ENCODE measurements at regions not wholly inside any gene's neighbourhood (a gene's known extent, or its start where the extent isn't known, plus 50 kb on each side); places are given as distances from the start of the nearest gene placed in this dataset.

DNA sequence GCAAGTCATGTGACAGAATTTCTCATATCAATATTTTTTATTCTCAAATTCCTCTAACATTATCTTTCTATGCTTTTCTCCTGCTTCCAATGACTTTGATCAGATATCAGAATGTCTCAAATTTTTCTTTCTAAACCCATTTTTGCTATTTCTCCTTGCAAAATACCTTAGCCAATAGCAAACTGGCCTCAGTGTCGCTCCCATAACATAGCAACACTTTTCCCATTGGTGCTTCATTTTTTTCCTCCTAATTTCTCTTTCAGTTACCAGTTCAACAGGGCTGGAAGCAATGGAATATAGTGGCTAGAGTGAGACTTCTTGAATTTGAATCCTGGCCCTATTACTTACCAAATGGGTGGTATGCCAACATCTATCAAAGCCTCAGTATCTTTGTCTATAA lies 1091.6 kb downstream of the C4orf33 start:
- WGBS (ENCODE audit: missing lambda C conversion rate): 11% methylated on average over 1 of the region's 1 CpG
- POLR2A ChIA-PET: no interaction called here
- no peak for ATAC-seq

DNA sequence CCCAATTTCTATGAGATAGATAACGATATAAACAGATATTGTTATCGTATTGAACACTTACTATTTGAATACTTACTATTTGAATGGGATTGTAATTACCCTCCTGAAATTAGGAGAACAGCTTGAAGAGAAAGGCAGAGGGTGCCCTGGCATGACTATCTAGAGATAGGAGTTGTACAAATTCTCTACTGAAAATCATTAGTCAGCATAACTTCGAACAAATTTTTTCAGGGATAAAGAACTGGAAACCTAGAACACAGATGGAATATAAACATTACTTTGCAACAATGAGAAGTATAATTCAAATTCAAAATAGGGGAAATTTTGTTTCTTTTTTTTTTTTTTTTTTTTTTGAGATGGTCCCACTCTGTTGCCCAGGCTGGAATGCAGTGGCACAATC lies 1096.8 kb downstream of the C4orf33 start:
- no peak overlapping the region for H3K4me2 ChIP-seq
- TF ChIP-seq MAFK (IDR thresholded peaks at IDR 0.05; ENCODE audit: partially characterized antibody): peak; percentile 68
- TF ChIP-seq NPAS2 (CRISPR knock-in tag; IDR thresholded peaks at IDR 0.05; ENCODE audit: borderline replicate concordance): no peak
- no peaks in the 10 kb centered on the region for H3K4me1 ChIP-seq
- no peak overlapping the region for H3K27ac ChIP-seq
- no peak for ATAC-seq
- ChIA-PET POLR2A (no interaction called here), CTCF (no interaction called here)
- no peak for DNase-seq (ENCODE audit: low read depth in 1 of 2, low spot score in 1 of 2)
- 13% methylated on average over 3 of the region's 3 CpGs for WGBS (ENCODE audit: missing lambda C conversion rate)
- H3K9me3 ChIP-seq: no peaks in the 10 kb centered on the region
- H3K4me3 ChIP-seq: no peak overlapping the region
- FAIRE-seq: no peak

More for the DNA sequence above, 1091.6 kb downstream of the C4orf33 start:
- Histone ChIP-seq H3K9me3 (no peaks in the 10 kb centered on the region), H3K27ac (no peak overlapping the region), H3K4me3 (no peak overlapping the region), H3K4me2 (no peak overlapping the region), H3K4me1 (no peaks in the 10 kb centered on the region)
- no peak for DNase-seq (ENCODE audit: low read depth in 1 of 2, low spot score in 1 of 2)
- TF ChIP-seq EHMT2 (IDR thresholded peaks at IDR 0.05; ENCODE audit: low read depth) (no peak), HOXB13 (CRISPR knock-in tag; IDR thresholded peaks at IDR 0.05; ENCODE audit: low read depth) (no peak)
- no peak for FAIRE-seq
- CTCF ChIA-PET: no interaction called here

DNA sequence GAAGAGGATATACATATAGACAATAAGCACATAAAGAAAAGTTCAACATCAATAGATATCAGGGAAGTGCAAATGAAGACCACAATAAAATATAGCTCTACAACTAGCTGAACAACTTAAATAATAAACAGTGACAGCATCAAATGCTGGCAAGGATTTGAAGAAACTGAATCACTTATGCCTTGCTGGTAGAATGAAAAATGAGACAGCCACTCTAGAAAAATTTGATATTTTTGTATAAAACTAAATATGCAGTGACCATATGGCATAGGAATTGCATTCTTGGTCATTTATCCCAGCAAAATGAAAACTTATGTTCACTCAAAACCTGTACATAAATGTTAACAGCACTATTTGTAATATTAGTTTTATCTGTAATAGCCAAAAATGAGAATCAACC lies 1102.0 kb downstream of the C4orf33 start:
- DNase-seq (ENCODE audit: low read depth in 1 of 2, low spot score in 1 of 2): no peak
- H3K4me3 ChIP-seq: no peak overlapping the region
- H3K27ac ChIP-seq: no peak overlapping the region
- ATAC-seq: no peak
- no peaks in the 10 kb centered on the region; the same call in 2 of the 3 replicates for H3K9me3 ChIP-seq
- FAIRE-seq: no peak
- H3K4me1 ChIP-seq: no peaks in the 10 kb centered on the region
- TF ChIP-seq, protein P1, sequence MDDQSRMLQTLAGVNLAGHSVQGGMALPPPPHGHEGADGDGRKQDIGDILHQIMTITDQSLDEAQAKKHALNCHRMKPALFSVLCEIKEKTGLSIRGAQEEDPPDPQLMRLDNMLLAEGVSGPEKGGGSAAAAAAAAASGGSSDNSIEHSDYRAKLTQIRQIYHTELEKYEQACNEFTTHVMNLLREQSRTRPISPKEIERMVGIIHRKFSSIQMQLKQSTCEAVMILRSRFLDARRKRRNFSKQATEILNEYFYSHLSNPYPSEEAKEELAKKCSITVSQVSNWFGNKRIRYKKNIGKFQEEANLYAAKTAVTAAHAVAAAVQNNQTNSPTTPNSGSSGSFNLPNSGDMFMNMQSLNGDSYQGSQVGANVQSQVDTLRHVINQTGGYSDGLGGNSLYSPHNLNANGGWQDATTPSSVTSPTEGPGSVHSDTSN (IDR thresholded peaks at IDR 0.05): no peak
- TF ChIP-seq, protein P2, sequence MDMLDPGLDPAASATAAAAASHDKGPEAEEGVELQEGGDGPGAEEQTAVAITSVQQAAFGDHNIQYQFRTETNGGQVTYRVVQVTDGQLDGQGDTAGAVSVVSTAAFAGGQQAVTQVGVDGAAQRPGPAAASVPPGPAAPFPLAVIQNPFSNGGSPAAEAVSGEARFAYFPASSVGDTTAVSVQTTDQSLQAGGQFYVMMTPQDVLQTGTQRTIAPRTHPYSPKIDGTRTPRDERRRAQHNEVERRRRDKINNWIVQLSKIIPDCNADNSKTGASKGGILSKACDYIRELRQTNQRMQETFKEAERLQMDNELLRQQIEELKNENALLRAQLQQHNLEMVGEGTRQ (IDR thresholded peaks at IDR 0.05): no peak
- TF ChIP-seq, protein P3, sequence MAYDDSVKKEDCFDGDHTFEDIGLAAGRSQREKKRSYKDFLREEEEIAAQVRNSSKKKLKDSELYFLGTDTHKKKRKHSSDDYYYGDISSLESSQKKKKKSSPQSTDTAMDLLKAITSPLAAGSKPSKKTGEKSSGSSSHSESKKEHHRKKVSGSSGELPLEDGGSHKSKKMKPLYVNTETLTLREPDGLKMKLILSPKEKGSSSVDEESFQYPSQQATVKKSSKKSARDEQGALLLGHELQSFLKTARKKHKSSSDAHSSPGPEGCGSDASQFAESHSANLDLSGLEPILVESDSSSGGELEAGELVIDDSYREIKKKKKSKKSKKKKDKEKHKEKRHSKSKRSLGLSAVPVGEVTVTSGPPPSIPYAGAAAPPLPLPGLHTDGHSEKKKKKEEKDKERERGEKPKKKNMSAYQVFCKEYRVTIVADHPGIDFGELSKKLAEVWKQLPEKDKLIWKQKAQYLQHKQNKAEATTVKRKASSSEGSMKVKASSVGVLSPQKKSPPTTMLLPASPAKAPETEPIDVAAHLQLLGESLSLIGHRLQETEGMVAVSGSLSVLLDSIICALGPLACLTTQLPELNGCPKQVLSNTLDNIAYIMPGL (CRISPR knock-in tag; IDR thresholded peaks at IDR 0.05; ENCODE audit: borderline replicate concordance): no peak
- TF ChIP-seq, protein P4, sequence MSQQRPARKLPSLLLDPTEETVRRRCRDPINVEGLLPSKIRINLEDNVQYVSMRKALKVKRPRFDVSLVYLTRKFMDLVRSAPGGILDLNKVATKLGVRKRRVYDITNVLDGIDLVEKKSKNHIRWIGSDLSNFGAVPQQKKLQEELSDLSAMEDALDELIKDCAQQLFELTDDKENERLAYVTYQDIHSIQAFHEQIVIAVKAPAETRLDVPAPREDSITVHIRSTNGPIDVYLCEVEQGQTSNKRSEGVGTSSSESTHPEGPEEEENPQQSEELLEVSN (IDR thresholded peaks at IDR 0.05; ENCODE audit: borderline replicate concordance, low read depth): no peak
- no peak for TF ChIP-seq ZFP36 (IDR thresholded peaks at IDR 0.05; ENCODE audit: borderline replicate concordance, partially characterized antibody)
- H3K4me2 ChIP-seq: no peak overlapping the region
- POLR2A ChIA-PET: no interaction called here
- CTCF ChIA-PET: no interaction called here

DNA sequence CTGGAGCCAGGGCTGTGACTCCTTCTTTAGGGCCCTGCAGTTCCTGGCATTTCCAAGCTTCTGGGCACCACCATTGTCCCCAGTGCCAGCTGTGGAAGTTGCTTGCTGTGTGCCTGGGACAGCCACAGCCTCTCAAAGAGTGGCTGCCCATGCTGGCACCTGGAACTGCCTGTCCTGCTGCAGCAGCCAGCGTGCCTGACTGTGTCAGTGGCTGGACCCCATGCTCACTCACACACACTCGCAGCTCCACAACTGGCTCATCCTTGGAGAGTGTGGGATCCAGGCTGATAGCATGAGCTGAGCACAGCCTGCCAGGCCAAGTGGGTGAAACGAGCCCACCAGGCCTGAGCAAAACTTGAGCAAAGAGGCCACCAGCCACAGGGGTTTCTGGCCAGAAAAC lies 1107.6 kb downstream of the C4orf33 start:
- no peak for FAIRE-seq
- no peak for TF ChIP-seq KDM5A (IDR thresholded peaks at IDR 0.05)
- TF ChIP-seq TP53 (CRISPR knock-in tag; IDR thresholded peaks at IDR 0.05): no peak
- TF ChIP-seq GATA3 (IDR thresholded peaks at IDR 0.05; ENCODE audit: borderline replicate concordance): no peak
- TF ChIP-seq TFCP2L1 (CRISPR knock-in tag; IDR thresholded peaks at IDR 0.05): no peak
- no peak for TF ChIP-seq HDAC2 (IDR thresholded peaks at IDR 0.05)
- TF ChIP-seq RFX5 (IDR thresholded peaks at IDR 0.05): no peak
- no peak for TF ChIP-seq ESRRA (IDR thresholded peaks at IDR 0.05; ENCODE audit: borderline replicate concordance, low read length)
- TF ChIP-seq, protein P2 (IDR thresholded peaks at IDR 0.05): no peak
- TF ChIP-seq JUNB (IDR thresholded peaks at IDR 0.05): no peak
- no peak for TF ChIP-seq SMC3 (IDR thresholded peaks at IDR 0.05)
- no peak for TF ChIP-seq RCOR1 (IDR thresholded peaks at IDR 0.05; ENCODE audit: low read depth, low read length)
- TF ChIP-seq RAD21 (conservative IDR thresholded peaks at IDR 0.05 in 1 of 2, IDR thresholded peaks at IDR 0.05 in 1 of 2): no peak
- TF ChIP-seq FOSL2 (IDR thresholded peaks at IDR 0.05): no peak
- no peak for TF ChIP-seq FOSL2 (CRISPR knock-in tag; IDR thresholded peaks at IDR 0.05)
- TF ChIP-seq, protein P3 (CRISPR knock-in tag; IDR thresholded peaks at IDR 0.05; ENCODE audit: borderline replicate concordance): no peak
- no peak for TF ChIP-seq POLR2AphosphoS2 (conservative IDR thresholded peaks at IDR 0.05; ENCODE audit: low read length)
- TF ChIP-seq ZNF302 (CRISPR knock-in tag; IDR thresholded peaks at IDR 0.05): no peak
- ChIA-PET CTCF (no interaction called here), POLR2A (no interaction called here)
- H3K9me3 ChIP-seq: no peaks in the 10 kb centered on the region; the same call in 2 of the 3 replicates
- WGBS (ENCODE audit: missing lambda C conversion rate): 17% methylated on average over 1 of the region's 3 CpGs
- H3K4me2 ChIP-seq: no peak overlapping the region
- H3K4me3 ChIP-seq: no peak overlapping the region
- no peak for ATAC-seq
- no peak for DNase-seq (ENCODE audit: low read depth in 1 of 2, low spot score in 1 of 2)
- no peaks in the 10 kb centered on the region for H3K4me1 ChIP-seq
- no peak overlapping the region for H3K27ac ChIP-seq

Measured in A549 (cell line).